HEK293 (cell line): ENCODE measurements at regions not wholly inside any gene's neighbourhood (a gene's known extent, or its start where the extent isn't known, plus 50 kb on each side); places are given as distances from the start of the nearest gene placed in this dataset.

Source experiments
- CTCF ChIA-PET: fragments of 350-600 bp; formaldehyde crosslinking; extraction: SDS; loops from one replicate; lab custom pipeline; 2021; ENCODE audit warnings: antibody characterized with exemption; lab: Yijun Ruan, JAX
- POLR2A ChIA-PET: fragments of 300-600 bp; formaldehyde crosslinking; extraction: SDS; loops from one replicate; lab custom pipeline; 2020; ENCODE audit warnings: antibody characterized with exemption, inconsistent platforms; lab: Yijun Ruan, JAX
- H3K27ac ChIP-seq: fragments of 200-500 bp; sonication (Bioruptor generic); 2 replicates; pipeline ENCODE4 v1.5.1; 2014; ENCODE audit warnings: low read depth, low read length, control low read depth, inconsistent platforms; ENCODE audit errors: extremely low read depth
- H3K36me3 ChIP-seq, 2 experiments: fragments of 200-500 bp in 1 of 2; sonication (Bioruptor generic) in 1 of 2; 1 replicate in 1 of 2; 2 replicates in 1 of 2; pipeline ENCODE4 v1.5.1; 2014 to 2017; ENCODE audit warnings: inconsistent platforms in 2 of 2, low read length in 2 of 2; ENCODE audit not compliant: control insufficient read depth in 2 of 2, insufficient read depth in 1 of 2
- H3K4me1 ChIP-seq: fragments of 200-500 bp; sonication (Bioruptor generic); 2 replicates; pipeline ENCODE4 v1.5.1; 2014; ENCODE audit warnings: mild to moderate bottlenecking, low read length, inconsistent platforms; ENCODE audit not compliant: control insufficient read depth, insufficient read depth
- H3K4me3 ChIP-seq: 2 replicates; pipeline ENCODE4 v1.5.1; 2011; ENCODE audit warnings: low read depth, mild to moderate bottlenecking, control low read depth, low read length, moderate library complexity
- H3K9me3 ChIP-seq: fragments of 200-500 bp; sonication (Bioruptor generic); 2 replicates; pipeline ENCODE4 v1.5.1; 2014; ENCODE audit warnings: low read depth, low read length, inconsistent platforms; ENCODE audit not compliant: control insufficient read depth, insufficient read depth
- BCL11B ChIP-seq: fragments of 450-650 bp; formaldehyde crosslinking; IDR thresholded peaks from 2 replicates; pipeline ENCODE4 v1.5.1; 2016; ENCODE audit warnings: low read depth, missing biosample characterization, missing genetic modification characterization
- GFI1B ChIP-seq: fragments of 450-650 bp; formaldehyde crosslinking; IDR thresholded peaks from 2 replicates; pipeline ENCODE4 v1.5.1; 2016; ENCODE audit warnings: missing biosample characterization, missing genetic modification characterization
- PRDM6 ChIP-seq: fragments of 450-650 bp; formaldehyde crosslinking; IDR thresholded peaks from 2 replicates; pipeline ENCODE4 v1.5.1; 2017; ENCODE audit warnings: missing biosample characterization, missing genetic modification characterization
- WT1 ChIP-seq: fragments of 450-650 bp; formaldehyde crosslinking; IDR thresholded peaks from 2 replicates; pipeline ENCODE4 v1.5.1; 2016; ENCODE audit warnings: missing biosample characterization, missing genetic modification characterization
- ZBTB1 ChIP-seq: fragments of 450-650 bp; formaldehyde crosslinking; IDR thresholded peaks from 2 replicates; pipeline ENCODE4 v1.5.1; 2016; ENCODE audit warnings: missing biosample characterization, missing genetic modification characterization
- ZBTB20 ChIP-seq: fragments of 450-650 bp; formaldehyde crosslinking; IDR thresholded peaks from 2 replicates; pipeline ENCODE4 v1.5.1; 2016; ENCODE audit warnings: missing biosample characterization, missing genetic modification characterization
- ZNF132 ChIP-seq: fragments of 450-650 bp; formaldehyde crosslinking; IDR thresholded peaks from 2 replicates; pipeline ENCODE4 v1.5.1; 2017; ENCODE audit warnings: missing biosample characterization, missing genetic modification characterization, borderline replicate concordance
- ZNF148 ChIP-seq: fragments of 450-650 bp; formaldehyde crosslinking; IDR thresholded peaks from 2 replicates; pipeline ENCODE4 v1.5.0; 2017; ENCODE audit warnings: missing biosample characterization, missing genetic modification characterization, borderline replicate concordance
- ZNF184 ChIP-seq: fragments of 450-650 bp; IDR thresholded peaks from 2 replicates; pipeline ENCODE4 v1.5.1; 2018; ENCODE audit warnings: missing biosample characterization, mild to moderate bottlenecking, missing genetic modification characterization
- ZNF19 ChIP-seq: fragments of 450-650 bp; formaldehyde crosslinking; IDR thresholded peaks from 2 replicates; pipeline ENCODE4; 2016; ENCODE audit warnings: missing biosample characterization, missing genetic modification characterization, low read depth
- ZNF2 ChIP-seq: fragments of 450-650 bp; formaldehyde crosslinking; IDR thresholded peaks from 2 replicates; pipeline ENCODE4 v1.5.1; 2016; ENCODE audit warnings: missing biosample characterization, missing genetic modification characterization
- ZNF221 ChIP-seq: fragments of 450-650 bp; formaldehyde crosslinking; IDR thresholded peaks from 2 replicates; pipeline ENCODE4 v1.5.1; 2017; ENCODE audit warnings: missing biosample characterization, missing genetic modification characterization, borderline replicate concordance
- ZNF239 ChIP-seq: fragments of 450-650 bp; formaldehyde crosslinking; IDR thresholded peaks from 2 replicates; pipeline ENCODE4 v1.5.1; 2016; ENCODE audit warnings: missing biosample characterization, missing genetic modification characterization
- ZNF398 ChIP-seq: fragments of 450-650 bp; formaldehyde crosslinking; IDR thresholded peaks from 2 replicates; pipeline ENCODE4 v1.5.1; 2017; ENCODE audit warnings: missing biosample characterization, missing genetic modification characterization
- ZNF449 ChIP-seq: fragments of 450-650 bp; formaldehyde crosslinking; IDR thresholded peaks from 2 replicates; pipeline ENCODE4 v1.5.1; 2017; ENCODE audit warnings: missing biosample characterization, mild to moderate bottlenecking, missing genetic modification characterization, moderate library complexity
- ZNF48 ChIP-seq: fragments of 450-650 bp; formaldehyde crosslinking; IDR thresholded peaks from 2 replicates; pipeline ENCODE4 v1.5.1; 2016; ENCODE audit warnings: missing biosample characterization, missing genetic modification characterization
- ZNF558 ChIP-seq: fragments of 450-650 bp; formaldehyde crosslinking; IDR thresholded peaks from 2 replicates; pipeline ENCODE4 v1.5.1; 2016; ENCODE audit warnings: missing biosample characterization, missing genetic modification characterization
- ZNF677 ChIP-seq: fragments of 450-650 bp; IDR thresholded peaks from 2 replicates; pipeline ENCODE4 v1.5.0; 2018; ENCODE audit warnings: missing biosample characterization, mild to moderate bottlenecking, missing genetic modification characterization, moderate library complexity
- ZSCAN4 ChIP-seq: fragments of 450-650 bp; formaldehyde crosslinking; IDR thresholded peaks from 2 replicates; pipeline ENCODE4 v1.5.1; 2017; ENCODE audit warnings: missing biosample characterization, missing genetic modification characterization

GRCh38 chr1:29603622-29604021 is 367.3 kb downstream of the PTPRU start (continued):
- TF ChIP-seq ZNF148 (no peak), WT1 (tag by site-specific recombination) (no peak), PRDM6 (tag by site-specific recombination) (no peak), ZNF449 (tag by site-specific recombination) (no peak)

- Histone ChIP-seq H3K4me3 (no peak overlapping the region), H3K36me3 (no peaks in the 10 kb centered on the region), H3K4me1 (no peaks in the 10 kb centered on the region), H3K9me3 (no peaks in the 10 kb centered on the region), H3K27ac (no peak overlapping the region)
- ChIA-PET POLR2A (no interaction called here), CTCF (no interaction called here)
- TF ChIP-seq ZNF148 = no peak
- TF ChIP-seq ZNF2 (tag by site-specific recombination) = no peak
These were observed 365.9 kb downstream of the PTPRU start for GRCh38 chr1:29602203-29602602.

GRCh38 chr1:29601021-29601420 is 364.7 kb downstream of the PTPRU start:
- Histone ChIP-seq H3K36me3 (no peaks in the 10 kb centered on the region), H3K9me3 (no peaks in the 10 kb centered on the region), H3K27ac (no peak overlapping the region), H3K4me1 (no peaks in the 10 kb centered on the region), H3K4me3 (no peak overlapping the region)
- ChIA-PET POLR2A (no interaction called here), CTCF (interaction anchor here (0.5 kb wide), 1 partner anchor 1112 kb away, joined by 3 read pairs; no protein-coding TSS in a partner anchor)
- no peak for TF ChIP-seq BCL11B (tag by site-specific recombination)
- TF ChIP-seq ZNF48 (tag by site-specific recombination) = no peak
- no peak for TF ChIP-seq GFI1B (tag by site-specific recombination)
- TF ChIP-seq ZNF398 (tag by site-specific recombination) = no peak
- TF ChIP-seq ZSCAN4 (tag by site-specific recombination) = no peak
- no peak for TF ChIP-seq ZBTB20 (tag by site-specific recombination)
- TF ChIP-seq ZBTB1 (tag by site-specific recombination) = no peak
- no peak for TF ChIP-seq ZNF558 (tag by site-specific recombination)
- TF ChIP-seq ZNF132 (tag by site-specific recombination) = no peak
- no peak for TF ChIP-seq ZNF221 (tag by site-specific recombination)
- TF ChIP-seq ZNF19 (tag by site-specific recombination) = no peak
- no peak for TF ChIP-seq ZNF184 (tag by site-specific recombination)
- no peak for TF ChIP-seq ZNF677
- no peak for TF ChIP-seq ZNF239 (tag by site-specific recombination)
